Right lobe of liver (tissue), 4 donors: ENCODE measurements at regions not wholly inside any gene's neighbourhood (a gene's known extent, or its start where the extent isn't known, plus 50 kb on each side); places are given as distances from the start of the nearest gene placed in this dataset.

ENCODE experiments used
- POLR2A ChIP-seq: fragments of 450-650 bp; IDR thresholded peaks from one replicate; pipeline ENCODE4 v1.6.1; 2017; ENCODE audit warnings: antibody characterized with exemption, mild to moderate bottlenecking
- TF ChIP-seq, protein P1 (sequence below), 4 donors: fragments of 200-600 bp in 3 of 4; fragments of 450-650 bp in 1 of 4; IDR thresholded peaks; one replicate each; pipeline versions ENCODE4 v1.5.1 to v1.8.0; 2016 to 2022; ENCODE audit warnings: antibody characterized with exemption in 4 of 4, mild to moderate bottlenecking in 2 of 4
- donor health status: DM: no; HTN: no; CAD: no.
- donor health status: DM: no; HTN: no; CAD: no.
- donor health status: DM: no; HTN: yes; CAD: no.

DNA sequence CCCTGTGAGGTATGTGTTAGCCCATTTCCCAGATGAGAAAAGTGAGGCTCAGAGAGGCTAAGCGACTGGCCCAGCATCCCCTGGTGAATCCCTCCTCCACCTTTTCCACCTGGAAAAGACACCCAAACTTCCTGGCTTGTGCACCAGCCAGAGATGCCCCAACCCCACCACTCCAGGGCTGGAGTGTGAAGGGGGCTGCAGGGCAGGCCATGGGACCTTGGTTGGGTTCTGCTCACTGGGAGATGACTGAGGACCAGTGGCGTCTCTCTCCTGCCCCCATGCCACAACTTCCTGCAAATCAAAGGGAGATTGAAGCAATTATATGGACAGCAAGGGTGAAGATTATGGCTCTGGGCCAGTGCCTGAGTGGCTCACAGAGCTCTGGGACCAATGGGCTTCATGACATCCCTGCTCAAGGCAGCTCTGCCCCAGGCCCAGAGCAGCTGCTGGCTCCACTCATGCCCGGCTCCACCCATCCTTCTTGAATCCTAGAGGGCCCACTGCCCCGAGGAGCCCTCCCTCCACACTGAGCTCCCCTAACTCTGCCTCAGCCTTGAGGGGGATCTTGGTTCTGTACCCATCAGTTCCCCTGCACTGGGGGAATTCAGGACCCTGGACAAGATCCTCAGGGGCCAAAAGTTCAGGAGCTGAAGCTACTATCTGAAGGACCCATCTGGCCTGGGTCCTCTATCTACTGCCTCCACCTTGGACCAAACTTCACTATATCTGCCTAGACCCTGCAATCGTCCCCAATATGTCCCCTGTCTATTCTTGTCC is 416.9 kb downstream of the PTPRU start:
- TF ChIP-seq, protein P1, sequence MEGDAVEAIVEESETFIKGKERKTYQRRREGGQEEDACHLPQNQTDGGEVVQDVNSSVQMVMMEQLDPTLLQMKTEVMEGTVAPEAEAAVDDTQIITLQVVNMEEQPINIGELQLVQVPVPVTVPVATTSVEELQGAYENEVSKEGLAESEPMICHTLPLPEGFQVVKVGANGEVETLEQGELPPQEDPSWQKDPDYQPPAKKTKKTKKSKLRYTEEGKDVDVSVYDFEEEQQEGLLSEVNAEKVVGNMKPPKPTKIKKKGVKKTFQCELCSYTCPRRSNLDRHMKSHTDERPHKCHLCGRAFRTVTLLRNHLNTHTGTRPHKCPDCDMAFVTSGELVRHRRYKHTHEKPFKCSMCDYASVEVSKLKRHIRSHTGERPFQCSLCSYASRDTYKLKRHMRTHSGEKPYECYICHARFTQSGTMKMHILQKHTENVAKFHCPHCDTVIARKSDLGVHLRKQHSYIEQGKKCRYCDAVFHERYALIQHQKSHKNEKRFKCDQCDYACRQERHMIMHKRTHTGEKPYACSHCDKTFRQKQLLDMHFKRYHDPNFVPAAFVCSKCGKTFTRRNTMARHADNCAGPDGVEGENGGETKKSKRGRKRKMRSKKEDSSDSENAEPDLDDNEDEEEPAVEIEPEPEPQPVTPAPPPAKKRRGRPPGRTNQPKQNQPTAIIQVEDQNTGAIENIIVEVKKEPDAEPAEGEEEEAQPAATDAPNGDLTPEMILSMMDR (IDR thresholded peaks at IDR 0.05), result no peak
- no peak for TF ChIP-seq POLR2A
